Epithelial cell of esophagus (primary cell): ENCODE measurements at regions not wholly inside any gene's neighbourhood (a gene's known extent, or its start where the extent isn't known, plus 50 kb on each side); places are given as distances from the start of the nearest gene placed in this dataset.
"Not testable (repeated sequence)": the region's sequence is repeated elsewhere in the genome, so short reads cannot be mapped to it uniquely, and the experiment has no call there.

Experiments
- DNase-seq: peaks from one replicate; pipeline ENCODE4 v3.0.0; 2010; ENCODE audit warnings: low read depth
- H3K4me3 ChIP-seq: 2 replicates; pipeline ENCODE4 v1.5.1; 2011; ENCODE audit warnings: mild to moderate bottlenecking, low read length, control low read depth
- CTCF ChIP-seq: IDR thresholded peaks from 2 replicates; pipeline ENCODE4 v1.5.1; 2011; ENCODE audit warnings: low read depth, mild to moderate bottlenecking, low read length, control low read depth, inconsistent platforms; ENCODE audit not compliant: insufficient read depth; ENCODE audit errors: missing control alignments

GRCh38 chrX:140425712-140426395, 79.0 kb downstream of the SOX3 start:
- no peak for TF ChIP-seq CTCF
- peak; percentile 2 for DNase-seq
- H3K4me3 ChIP-seq, result no peak overlapping the region

- no peak for DNase-seq
- no peak overlapping the region for H3K4me3 ChIP-seq
- TF ChIP-seq CTCF, result no peak
Observed at GRCh38 chrX:140422501-140422900, 82.4 kb downstream of the SOX3 start.

GRCh38 chrX:140402131-140402530, 102.7 kb downstream of the SOX3 start:
- H3K4me3 ChIP-seq, DNase-seq: not testable (repeated sequence)

GRCh38 chrX:140396326-140396725, 108.5 kb downstream of the SOX3 start:
- DNase-seq, H3K4me3 ChIP-seq: not testable (repeated sequence)

- DNase-seq, result peak; percentile 1
- no peak overlapping the region for H3K4me3 ChIP-seq
- TF ChIP-seq CTCF, result no peak
Observed at GRCh38 chrX:140393507-140393906, 111.4 kb downstream of the SOX3 start.

- no peak for DNase-seq
- H3K4me3 ChIP-seq, result no peak overlapping the region
- TF ChIP-seq CTCF, result no peak
Observed at GRCh38 chrX:140391313-140391712, 113.6 kb downstream of the SOX3 start.

- no peak for TF ChIP-seq CTCF
- no peak overlapping the region for H3K4me3 ChIP-seq
- no peak for DNase-seq
Observed at GRCh38 chrX:140389331-140389730, 115.5 kb downstream of the SOX3 start.

GRCh38 chrX:140362861-140363260, 142.0 kb downstream of the SOX3 start:
- DNase-seq, result no peak
- no peak overlapping the region for H3K4me3 ChIP-seq
- no peak for TF ChIP-seq CTCF
